ENCODE measurements at regions not wholly inside any gene's neighbourhood (a gene's known extent, or its start where the extent isn't known, plus 50 kb on each side); places are given as distances from the start of the nearest gene placed in this dataset.

- no peak overlapping the region for H2AFZ ChIP-seq (ENCODE audit: low read length)
- H3K4me3 ChIP-seq (replicated peaks in 1 of 4; ENCODE audit: control extremely low read depth in 1 of 4, insufficient read depth in 1 of 4, low read depth in 3 of 4, low read length in 4 of 4), result no peak overlapping the region
- H3K9me3 ChIP-seq (ENCODE audit: control insufficient read depth, insufficient read depth, low read depth, low read length), result no peaks in the 10 kb centered on the region
- no peaks in the 10 kb centered on the region for H3K36me3 ChIP-seq (ENCODE audit: control insufficient read depth, insufficient read depth, low read length)
- no peak for DNase-seq (ENCODE audit: low read depth in 2 of 2)
- TF ChIP-seq CTCF (conservative IDR thresholded peaks at IDR 0.05 in 1 of 2, IDR thresholded peaks at IDR 0.05 in 1 of 2; ENCODE audit: low read depth in 1 of 2, low read length in 2 of 2) (no peak), EZH2 (IDR thresholded peaks at IDR 0.05; ENCODE audit: low read length, missing control alignments) (no peak)
- H3K27ac ChIP-seq (ENCODE audit: insufficient read depth, low read length), result no peak overlapping the region
- no peaks in the 10 kb centered on the region for H3K4me1 ChIP-seq (ENCODE audit: control insufficient read depth, extremely low read depth, insufficient read depth, low read length)
- H3K27me3 ChIP-seq (ENCODE audit: control insufficient read depth, insufficient read depth, low read length), result peaks cover 19% of the 10 kb centered on the region
- H3K4me2 ChIP-seq (ENCODE audit: extremely low read depth, insufficient read depth, low read length), result no peak overlapping the region
- H3K79me2 ChIP-seq (ENCODE audit: control insufficient read depth, insufficient read depth, low read length), result no peaks in the 10 kb centered on the region
- H4K20me1 ChIP-seq (ENCODE audit: control insufficient read depth, extremely low read depth, insufficient read depth, low read length), result no peaks in the 10 kb centered on the region
- H3K9ac ChIP-seq (ENCODE audit: insufficient read depth, low read length), result no peak overlapping the region
These were observed 249.9 kb downstream of the FOXL1 start for GRCh38 chr16:86828202-86828601.

- Histone ChIP-seq H3K4me1 (ENCODE audit: control insufficient read depth, extremely low read depth, insufficient read depth, low read length) (peaks cover 2% of the 10 kb centered on the region), H3K27ac (ENCODE audit: insufficient read depth, low read length) (no peak overlapping the region), H3K4me3 (replicated peaks in 1 of 4; ENCODE audit: control extremely low read depth in 1 of 4, insufficient read depth in 1 of 4, low read depth in 3 of 4, low read length in 4 of 4) (no peak overlapping the region), H3K9ac (ENCODE audit: insufficient read depth, low read length) (no peak overlapping the region), H3K79me2 (ENCODE audit: control insufficient read depth, insufficient read depth, low read length) (no peaks in the 10 kb centered on the region), H3K27me3 (ENCODE audit: control insufficient read depth, insufficient read depth, low read length) (peaks cover 14% of the 10 kb centered on the region), H4K20me1 (ENCODE audit: control insufficient read depth, extremely low read depth, insufficient read depth, low read length) (no peaks in the 10 kb centered on the region), H3K9me3 (ENCODE audit: control insufficient read depth, insufficient read depth, low read depth, low read length) (no peaks in the 10 kb centered on the region), H3K36me3 (ENCODE audit: control insufficient read depth, insufficient read depth, low read length) (no peaks in the 10 kb centered on the region), H3K4me2 (ENCODE audit: extremely low read depth, insufficient read depth, low read length) (no peak overlapping the region), H2AFZ (ENCODE audit: low read length) (no peak overlapping the region)
- TF ChIP-seq CTCF (conservative IDR thresholded peaks at IDR 0.05 in 1 of 2, IDR thresholded peaks at IDR 0.05 in 1 of 2; ENCODE audit: low read depth in 1 of 2, low read length in 2 of 2) (no peak), EZH2 (IDR thresholded peaks at IDR 0.05; ENCODE audit: low read length, missing control alignments) (no peak)
- no peak for DNase-seq (ENCODE audit: low read depth in 2 of 2)
These were observed 250.3 kb downstream of the FOXL1 start for GRCh38 chr16:86828653-86829052.

GRCh38 chr16:86831366-86831765 lies 253.0 kb downstream of the FOXL1 start:
- DNase-seq (ENCODE audit: low read depth in 2 of 2), result no peak
- Histone ChIP-seq H3K79me2 (ENCODE audit: control insufficient read depth, insufficient read depth, low read length) (no peaks in the 10 kb centered on the region), H3K27me3 (ENCODE audit: control insufficient read depth, insufficient read depth, low read length) (peaks cover 5% of the 10 kb centered on the region), H3K4me2 (ENCODE audit: extremely low read depth, insufficient read depth, low read length) (no peak overlapping the region), H3K27ac (ENCODE audit: insufficient read depth, low read length) (no peak overlapping the region), H3K9ac (ENCODE audit: insufficient read depth, low read length) (no peak overlapping the region), H3K9me3 (ENCODE audit: control insufficient read depth, insufficient read depth, low read depth, low read length) (no peaks in the 10 kb centered on the region), H3K4me3 (replicated peaks in 1 of 4; ENCODE audit: control extremely low read depth in 1 of 4, insufficient read depth in 1 of 4, low read depth in 3 of 4, low read length in 4 of 4) (no peak overlapping the region), H3K36me3 (ENCODE audit: control insufficient read depth, insufficient read depth, low read length) (no peaks in the 10 kb centered on the region), H4K20me1 (ENCODE audit: control insufficient read depth, extremely low read depth, insufficient read depth, low read length) (no peaks in the 10 kb centered on the region), H2AFZ (ENCODE audit: low read length) (no peak overlapping the region), H3K4me1 (ENCODE audit: control insufficient read depth, extremely low read depth, insufficient read depth, low read length) (peaks cover 3% of the 10 kb centered on the region)
- TF ChIP-seq EZH2 (IDR thresholded peaks at IDR 0.05; ENCODE audit: low read length, missing control alignments), result no peak
- TF ChIP-seq CTCF (conservative IDR thresholded peaks at IDR 0.05 in 1 of 2, IDR thresholded peaks at IDR 0.05 in 1 of 2; ENCODE audit: low read depth in 1 of 2, low read length in 2 of 2), result no peak
